Adrenal gland (tissue), 5 donors: ENCODE measurements at regions not wholly inside any gene's neighbourhood (a gene's known extent, or its start where the extent isn't known, plus 50 kb on each side); places are given as distances from the start of the nearest gene placed in this dataset.

Source experiments
- CTCF ChIP-seq, 6 experiments: fragments of 450-650 bp in 4 of 6; fragments of 200-600 bp in 2 of 6; sonication (generic) in 1 of 6; IDR thresholded peaks; 1 replicate in 5 of 6; 2 replicates in 1 of 6; pipeline versions ENCODE4 v1.5.1 to v1.8.0; 2016 to 2021; ENCODE audit warnings: antibody characterized with exemption in 6 of 6, mild to moderate bottlenecking in 2 of 6, moderate library complexity in 1 of 6
- POLR2A ChIP-seq, 2 donors: fragments of 450-650 bp; IDR thresholded peaks; one replicate each; pipeline ENCODE4 v1.6.1; 2017; ENCODE audit warnings: antibody characterized with exemption in 2 of 2, mild to moderate bottlenecking in 2 of 2, moderate library complexity in 1 of 2
- donor health status: DM: no; HTN: no; CAD: no.

DNA sequence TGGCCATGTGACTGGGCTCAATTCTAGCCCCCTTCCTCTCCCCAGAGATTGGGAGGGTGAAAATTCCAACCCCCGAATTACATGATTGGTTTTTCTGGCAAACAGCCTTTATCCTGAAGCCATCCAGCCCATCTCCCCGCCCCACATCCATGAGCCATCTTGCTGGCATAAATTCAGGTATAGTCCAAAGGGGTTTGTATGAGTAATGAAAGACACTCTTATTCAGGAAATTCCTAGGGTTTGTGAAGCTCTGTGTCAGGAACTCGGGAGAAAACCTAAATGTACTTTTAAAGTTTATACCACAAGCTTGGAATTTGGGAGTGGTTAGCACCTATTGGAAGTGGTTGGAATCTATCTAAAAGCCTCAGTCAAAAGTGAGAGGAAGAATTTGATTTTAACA, 80.6 kb upstream of the SIMC1 start:
- TF ChIP-seq CTCF (IDR thresholded peaks at IDR 0.05) (no peak), POLR2A (IDR thresholded peaks at IDR 0.05) (no peak)
